Activated CD4-positive, alpha-beta T cell treated with anti-CD3 and anti-CD28 coated beads, Interleukin-2, amount 50 U/mL, for 24 hours (primary cell): ENCODE measurements at regions not wholly inside any gene's neighbourhood (a gene's known extent, or its start where the extent isn't known, plus 50 kb on each side); places are given as distances from the start of the nearest gene placed in this dataset.

Source experiments
- DNase-seq, 2 donors: peaks; one replicate each; pipeline ENCODE4 v3.0.0-alpha.2; 2020; ENCODE audit warnings: low read depth in 1 of 2, low spot score in 1 of 2

- DNase-seq, result no peak
These were observed 266.8 kb downstream of the NEDD1 start for GRCh38 chr12:97173688-97174410.

- DNase-seq, result no peak
These were observed 270.4 kb downstream of the NEDD1 start for GRCh38 chr12:97177481-97177880.

DNA sequence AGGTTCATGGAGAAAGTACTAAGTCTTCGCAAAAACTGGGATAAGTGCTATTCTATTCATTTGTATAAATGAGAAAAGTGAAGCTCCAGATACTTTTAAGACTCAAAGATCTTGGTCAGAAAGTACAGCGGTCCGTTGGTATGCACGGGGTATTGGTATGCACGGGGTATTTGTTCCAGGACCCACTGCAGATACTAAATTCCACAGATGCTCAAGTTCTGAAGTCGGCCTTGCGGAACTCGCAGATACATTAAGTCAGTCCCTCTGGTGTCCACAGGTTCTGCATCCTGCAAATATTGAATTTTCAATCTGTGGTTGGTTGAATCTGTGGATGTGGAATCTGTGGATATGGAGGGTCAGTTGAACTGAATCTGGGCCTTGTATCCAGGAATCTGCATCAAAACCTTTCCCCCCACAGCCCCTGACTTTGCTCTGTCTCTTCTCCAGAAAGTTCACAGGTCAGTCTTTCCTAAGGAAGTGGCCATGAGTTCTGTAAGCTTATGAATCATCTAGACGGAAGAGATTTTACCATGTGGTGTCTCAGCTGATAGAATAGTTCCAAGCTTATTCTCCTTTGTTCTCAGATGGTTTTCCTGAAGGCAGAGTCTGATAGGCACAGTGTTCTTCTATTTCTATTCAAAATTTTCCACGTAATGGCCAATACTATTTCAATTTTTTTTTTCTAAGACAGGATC lies 274.7 kb downstream of the NEDD1 start:
- DNase-seq, result no peak

GRCh38 chr12:97182769-97183168 lies 275.7 kb downstream of the NEDD1 start:
- no peak for DNase-seq

- DNase-seq, result no peak
These were observed 277.2 kb downstream of the NEDD1 start for GRCh38 chr12:97184127-97184773.

- no peak for DNase-seq
These were observed 277.0 kb upstream of the RMST start for GRCh38 chr12:97185567-97185966.

- DNase-seq, result no peak
These were observed 268.1 kb upstream of the RMST start for GRCh38 chr12:97194546-97194945.

- DNase-seq, result no peak
These were observed 262.4 kb upstream of the RMST start for GRCh38 chr12:97200181-97200580.

DNA sequence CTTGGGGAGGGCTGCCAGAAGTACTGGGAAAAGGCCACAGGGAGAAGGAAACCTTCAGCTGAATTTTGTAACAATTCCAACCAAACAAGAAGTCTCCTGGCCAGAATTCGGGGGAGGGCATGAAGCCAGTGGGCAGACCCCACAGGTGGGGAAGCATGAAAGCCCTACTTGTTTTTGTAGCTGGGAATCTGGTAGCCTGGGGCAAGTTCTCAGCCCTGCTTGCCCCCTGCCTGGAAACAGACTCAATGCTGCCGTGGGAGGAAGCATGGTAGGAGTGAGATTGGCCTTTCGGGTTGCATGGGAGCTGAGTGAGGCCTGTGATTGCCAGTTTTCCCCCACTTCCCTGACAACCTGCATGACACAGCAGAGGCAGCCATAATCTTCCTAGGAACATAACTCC lies 259.2 kb upstream of the RMST start:
- no peak for DNase-seq

DNA sequence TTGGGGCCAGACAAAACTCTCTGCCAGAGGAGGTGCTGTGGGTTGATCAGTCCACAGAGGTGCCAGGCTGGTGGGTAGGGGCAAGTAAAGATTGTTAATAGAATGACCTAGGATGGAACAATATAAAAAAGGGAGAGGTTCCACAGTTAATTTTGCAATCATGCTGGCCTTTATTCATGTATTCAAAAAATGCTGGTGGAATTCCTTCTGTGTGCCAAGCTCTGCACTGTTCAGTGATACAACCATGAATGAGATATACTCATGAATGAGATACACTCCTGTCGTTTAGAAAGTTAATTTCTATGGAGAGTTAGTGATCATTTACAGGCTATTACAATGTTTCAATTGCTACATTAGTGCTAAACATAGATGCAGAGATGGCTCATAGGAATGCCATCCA lies 252.6 kb upstream of the RMST start:
- DNase-seq, result no peak

DNA sequence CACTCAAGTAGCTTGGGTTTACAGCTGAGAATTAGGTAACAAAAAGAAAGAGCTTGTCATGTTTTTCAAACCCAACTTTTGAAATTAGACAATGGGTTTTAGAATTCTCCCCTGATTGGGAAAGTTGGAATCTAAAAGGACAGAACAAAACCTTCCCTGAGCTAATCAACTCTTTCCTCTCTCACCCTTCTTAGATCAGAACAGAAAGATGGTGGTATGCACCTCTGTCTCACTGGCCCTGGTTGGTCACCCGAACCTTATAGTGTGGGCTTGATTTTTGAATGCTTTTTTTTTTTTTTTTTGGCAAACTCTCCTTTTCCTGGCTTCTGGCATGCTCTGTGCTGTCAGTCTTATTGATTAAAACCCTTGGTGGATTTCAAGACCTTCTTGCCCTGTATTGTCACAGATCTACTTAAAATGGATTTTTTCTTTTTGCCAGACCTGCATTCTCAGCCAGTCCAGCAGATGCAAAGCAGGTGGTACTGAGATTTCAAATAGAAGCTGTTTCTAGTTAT lies 251.1 kb upstream of the RMST start:
- DNase-seq, result no peak

GRCh38 chr12:97216848-97217247 lies 245.8 kb upstream of the RMST start:
- DNase-seq, result no peak

DNA sequence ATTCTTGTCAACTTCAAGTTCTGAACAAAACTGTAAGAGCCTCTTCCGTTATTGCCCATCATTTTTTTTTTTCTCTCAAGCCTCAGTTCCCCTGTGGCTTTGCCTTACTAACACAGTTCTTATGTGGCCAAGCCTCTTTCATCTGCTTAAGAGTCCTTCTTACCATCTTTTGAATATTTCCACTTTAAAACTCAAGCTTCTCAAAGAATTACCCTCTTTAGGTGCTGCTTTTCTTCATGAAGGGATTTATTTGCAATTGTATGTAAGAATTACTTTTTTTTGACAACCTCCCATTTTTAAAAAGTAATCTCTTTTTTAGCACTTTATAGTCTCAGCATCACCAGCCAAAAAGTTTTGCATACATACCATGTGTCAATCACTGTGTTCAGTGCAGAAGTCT lies 240.2 kb upstream of the RMST start:
- DNase-seq, result no peak

GRCh38 chr12:97223419-97223818 lies 239.2 kb upstream of the RMST start:
- no peak for DNase-seq

DNA sequence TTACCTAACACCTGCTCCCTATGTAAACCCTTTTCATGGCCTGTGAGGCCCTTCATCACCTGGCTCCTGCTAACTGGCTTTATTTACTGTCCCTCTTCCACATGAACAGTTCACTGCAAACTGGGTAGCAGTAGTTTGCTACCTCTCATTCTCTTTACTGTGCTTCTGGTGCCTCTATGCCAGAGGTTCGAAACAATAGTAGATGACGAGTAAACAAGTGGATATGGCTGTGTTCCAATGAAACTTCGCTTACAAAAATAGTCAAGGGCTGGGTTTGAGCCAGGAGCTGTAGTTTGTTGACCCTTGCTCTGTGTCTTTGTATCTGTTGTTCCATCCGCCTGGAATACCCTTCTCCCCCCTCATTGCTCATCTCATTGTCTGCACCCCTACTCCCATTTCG lies 233.6 kb upstream of the RMST start:
- DNase-seq, result no peak

GRCh38 chr12:97235102-97235501 lies 227.5 kb upstream of the RMST start:
- DNase-seq, result no peak

DNA sequence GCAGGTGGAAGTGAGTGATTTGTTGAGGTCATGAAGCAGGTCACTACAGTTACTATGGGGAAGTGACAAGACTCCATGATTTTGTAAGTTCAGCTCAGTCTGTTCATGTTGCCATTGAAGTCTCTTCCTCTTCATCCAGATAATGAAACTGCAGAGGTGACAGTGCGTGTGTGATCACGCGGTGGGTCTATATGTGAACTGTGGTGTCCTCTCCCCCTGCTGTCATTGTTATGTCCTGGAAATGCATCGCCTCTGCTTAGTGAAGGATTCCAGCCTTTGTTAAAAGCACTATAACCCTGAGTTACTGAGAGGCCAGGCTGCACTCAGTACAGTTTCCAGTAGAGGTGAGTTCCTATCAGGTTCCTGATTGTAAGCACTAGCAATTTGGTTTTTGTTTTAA lies 216.2 kb upstream of the RMST start:
- DNase-seq, result no peak

DNA sequence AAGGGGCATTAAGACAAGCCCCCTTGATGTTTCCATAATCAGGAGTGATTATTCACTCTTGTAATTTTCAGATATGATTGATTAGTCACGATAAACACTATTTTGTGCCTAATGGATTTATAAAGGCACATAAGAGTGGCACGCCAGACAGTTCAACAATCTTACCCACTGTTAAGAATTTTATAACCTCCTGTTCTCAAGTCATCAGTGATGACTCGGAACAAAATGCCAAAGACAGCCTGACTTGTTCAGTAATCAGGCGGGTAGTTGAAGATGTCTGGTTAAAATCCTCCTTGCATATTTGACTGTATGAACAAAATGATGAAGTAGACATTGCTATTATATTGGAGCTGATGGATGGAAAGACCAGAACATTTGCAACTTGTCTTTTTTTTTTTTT lies 212.1 kb upstream of the RMST start:
- no peak for DNase-seq

DNA sequence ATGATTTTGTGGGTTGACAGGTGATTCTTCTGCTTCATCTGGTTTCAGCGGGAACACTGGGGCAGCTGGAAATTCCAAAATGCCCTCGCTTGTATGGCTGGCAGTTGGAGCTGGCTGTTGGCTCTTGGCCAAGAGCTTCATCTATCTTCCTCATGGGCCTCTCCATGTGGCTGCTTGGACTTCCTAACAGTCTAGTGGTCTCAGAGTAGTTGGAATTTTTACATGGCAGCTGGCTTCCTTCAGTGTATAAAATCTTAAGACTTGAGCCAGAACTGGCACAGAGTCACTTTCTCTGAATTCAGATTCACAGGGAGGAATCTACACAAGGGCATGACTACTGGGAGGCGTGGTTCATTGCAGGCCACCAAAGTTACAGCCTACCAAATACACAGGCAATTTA lies 204.9 kb upstream of the RMST start:
- DNase-seq, result no peak

DNA sequence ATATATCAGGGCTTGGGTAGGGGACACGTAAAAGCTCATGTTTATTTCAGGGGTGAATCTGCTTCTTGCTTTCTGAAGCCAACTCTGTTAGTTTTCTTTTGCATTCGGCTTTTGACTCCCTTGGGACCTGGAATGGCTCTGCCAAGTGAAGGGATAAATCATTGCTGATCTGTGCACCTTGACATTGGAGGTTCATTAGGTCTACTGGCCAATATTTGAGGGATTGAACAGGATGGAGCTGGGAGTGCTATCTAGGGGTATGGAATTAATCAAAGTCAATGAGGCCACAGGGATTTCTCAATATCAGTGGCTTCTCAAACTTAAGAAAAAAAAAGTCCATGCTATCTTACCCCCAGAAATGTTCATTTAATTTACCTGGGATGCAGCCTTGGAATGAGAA lies 203.5 kb upstream of the RMST start:
- DNase-seq, result no peak

DNA sequence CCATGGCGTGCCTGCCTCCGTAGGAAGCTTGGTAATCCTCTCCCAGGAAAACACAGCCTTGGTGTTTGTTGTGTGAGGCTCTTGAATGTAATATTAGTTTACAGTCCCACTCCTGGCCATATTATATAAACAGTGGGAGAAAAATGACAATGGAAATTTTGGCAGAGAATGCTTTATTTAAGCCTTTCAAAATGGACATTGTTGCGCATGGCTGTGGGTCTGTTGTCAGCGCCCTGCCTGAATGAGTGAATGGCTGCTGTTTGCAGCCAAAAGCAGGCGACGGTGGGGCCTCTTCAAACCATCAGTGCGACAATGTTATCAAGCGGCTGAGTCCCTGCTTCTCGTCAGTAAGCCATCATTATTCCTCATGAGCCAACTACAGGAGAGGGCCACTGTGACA lies 201.8 kb upstream of the RMST start:
- no peak for DNase-seq

DNA sequence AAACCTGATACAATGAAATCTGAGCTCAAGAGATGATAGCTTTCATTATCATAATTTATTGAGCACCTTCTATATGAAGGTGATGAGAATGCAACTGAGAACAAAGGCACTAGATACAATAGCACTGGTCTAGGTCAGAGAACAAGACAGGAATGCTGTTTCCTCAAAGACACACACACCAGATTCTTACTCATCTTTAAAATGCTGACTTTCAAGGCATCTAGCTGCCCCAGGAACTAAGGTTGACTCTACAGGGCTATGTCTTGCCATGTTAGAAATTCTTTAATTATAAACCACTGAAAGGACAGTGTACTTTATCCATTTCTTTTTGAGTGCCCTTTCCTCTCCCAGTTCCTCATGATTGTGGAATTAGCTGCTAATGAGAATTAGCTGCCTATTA lies 195.4 kb upstream of the RMST start:
- no peak for DNase-seq
